GM23338 (cell line): ENCODE measurements at regions not wholly inside any gene's neighbourhood (a gene's known extent, or its start where the extent isn't known, plus 50 kb on each side); places are given as distances from the start of the nearest gene placed in this dataset.

Source experiments
- ATAC-seq: fragments of 200-7000 bp; cut with Tn5 transposase; 3 replicates; pipeline ENCODE4 v1.9.1; 2020
- DNase-seq: peaks from one replicate; pipeline ENCODE4 v3.0.0-alpha.2; 2015; ENCODE audit warnings: low spot score
- H2AFZ ChIP-seq: fragments of 200-600 bp; sonication (generic); 2 replicates; pipeline ENCODE4 v1.8.0; 2016; ENCODE audit warnings: antibody characterized with exemption, mild to moderate bottlenecking, moderate library complexity
- H3F3A ChIP-seq: fragments of 200-600 bp; sonication (generic); replicated peaks from 2 replicates; pipeline ENCODE4 v1.8.0; 2017; ENCODE audit warnings: antibody characterized with exemption, mixed run types, low read depth
- H3K27ac ChIP-seq: fragments of 200-600 bp; sonication (generic); 2 replicates; pipeline ENCODE4 v1.6.1; 2016; ENCODE audit warnings: low read depth
- H3K27me3 ChIP-seq: fragments of 200-600 bp; sonication (generic); 2 replicates; pipeline ENCODE4 v1.8.0; 2016; ENCODE audit warnings: mild to moderate bottlenecking, mixed run types, moderate library complexity; ENCODE audit not compliant: insufficient read depth
- H3K36me3 ChIP-seq: fragments of 200-600 bp; sonication (generic); 2 replicates; pipeline ENCODE4 v1.8.0; 2016; ENCODE audit warnings: mild to moderate bottlenecking; ENCODE audit not compliant: insufficient read depth
- H3K4me1 ChIP-seq: fragments of 200-600 bp; sonication (generic); 2 replicates; pipeline ENCODE4 v1.8.0; 2016; ENCODE audit warnings: mild to moderate bottlenecking, moderate library complexity; ENCODE audit not compliant: insufficient read depth
- H3K4me2 ChIP-seq: fragments of 200-600 bp; sonication (generic); 2 replicates; pipeline ENCODE4 v1.7.1; 2017; ENCODE audit warnings: mixed run types
- H3K4me3 ChIP-seq: fragments of 200-600 bp; sonication (generic); 2 replicates; pipeline ENCODE4 v1.6.1; 2016; ENCODE audit warnings: mixed run types
- H3K79me2 ChIP-seq: fragments of 200-600 bp; sonication (generic); replicated peaks from 2 replicates; pipeline ENCODE4 v1.8.0; 2017; ENCODE audit warnings: mild to moderate bottlenecking; ENCODE audit not compliant: insufficient read depth
- H3K9me2 ChIP-seq: fragments of 200-600 bp; sonication (generic); 2 replicates; pipeline ENCODE4 v1.8.0; 2017; ENCODE audit not compliant: insufficient read depth
- H4K20me1 ChIP-seq: fragments of 200-600 bp; sonication (generic); replicated peaks from 2 replicates; pipeline ENCODE4 v1.8.0; 2017; ENCODE audit warnings: mild to moderate bottlenecking; ENCODE audit not compliant: insufficient read depth
- H3K27ac Mint-ChIP-seq: 2 replicates; pipeline ENCODE4 v1.8.0; 2020; ENCODE audit warnings: inconsistent platforms, mild to moderate bottlenecking, moderate library complexity, mixed read lengths
- H3K27me3 Mint-ChIP-seq: 3 replicates; pipeline ENCODE4 v1.8.0; 2022; ENCODE audit warnings: low read depth, mild to moderate bottlenecking, moderate library complexity, mixed read lengths, inconsistent platforms; ENCODE audit not compliant: insufficient read depth, poor library complexity
- H3K36me3 Mint-ChIP-seq: 3 replicates; pipeline ENCODE4 v1.8.0; 2021; ENCODE audit warnings: low read depth, mild to moderate bottlenecking, inconsistent platforms, moderate library complexity, mixed read lengths
- H3K4me1 Mint-ChIP-seq: 3 replicates; pipeline ENCODE4 v1.8.0; 2020; ENCODE audit warnings: mild to moderate bottlenecking, inconsistent platforms, mixed read lengths
- H3K4me3 Mint-ChIP-seq: 3 replicates; pipeline ENCODE4 v1.8.0; 2021; ENCODE audit warnings: moderate library complexity, mild to moderate bottlenecking, inconsistent platforms, mixed read lengths
- H3K9me3 Mint-ChIP-seq: 3 replicates; pipeline ENCODE4 v1.8.0; 2020; ENCODE audit warnings: moderate library complexity, mild to moderate bottlenecking, inconsistent platforms, mixed read lengths
- CREB1 ChIP-seq: fragments of 250-450 bp; sonication (Bioruptor Pico); IDR thresholded peaks from 2 replicates; pipeline ENCODE4 v1.5.0; 2020; ENCODE audit warnings: low read depth, mild to moderate bottlenecking, moderate library complexity
- CTCF ChIP-seq, 2 experiments: fragments of 200-600 bp in 1 of 2; sonication (generic) in 1 of 2; conservative IDR thresholded peaks; 2 replicates each; pipeline versions ENCODE4 v1.5.1 to v1.6.1; 2016 to 2017; ENCODE audit warnings: antibody characterized with exemption in 2 of 2, low read depth in 2 of 2, mild to moderate bottlenecking in 2 of 2, moderate library complexity in 1 of 2
- ETS1 ChIP-seq: IDR thresholded peaks from 2 replicates; pipeline ENCODE4 v1.6.1; 2016; ENCODE audit warnings: antibody characterized with exemption
- EZH2phosphoT487 ChIP-seq: fragments of 200-600 bp; sonication (generic); IDR thresholded peaks from one replicate; pipeline ENCODE4 v1.8.1; 2018; ENCODE audit warnings: antibody characterized with exemption; ENCODE audit not compliant: unreplicated experiment
- JUNB ChIP-seq: IDR thresholded peaks from one replicate; pipeline ENCODE4 v1.6.1; 2016; ENCODE audit warnings: antibody characterized with exemption; ENCODE audit not compliant: unreplicated experiment
- NANOG ChIP-seq: IDR thresholded peaks from 2 replicates; pipeline ENCODE4 v1.6.1; 2016; ENCODE audit warnings: antibody characterized with exemption, borderline replicate concordance
- REST ChIP-seq: IDR thresholded peaks from one replicate; pipeline ENCODE4 v1.6.1; 2018; ENCODE audit warnings: antibody characterized with exemption; ENCODE audit not compliant: unreplicated experiment
- STAT1 ChIP-seq: IDR thresholded peaks from one replicate; pipeline ENCODE4 v1.6.1; 2016; ENCODE audit warnings: antibody characterized with exemption; ENCODE audit not compliant: unreplicated experiment
- ZNF114 ChIP-seq: fragments of 250-450 bp; sonication (Bioruptor Pico); IDR thresholded peaks from 2 replicates; pipeline ENCODE4 v1.5.0; 2020; ENCODE audit warnings: mild to moderate bottlenecking, moderate library complexity
- ZNF331 ChIP-seq: fragments of 250-450 bp; sonication (Bioruptor Pico); IDR thresholded peaks from 2 replicates; pipeline ENCODE4 v1.5.0; 2020; ENCODE audit warnings: low read depth, mild to moderate bottlenecking, moderate library complexity
- ZNF462 ChIP-seq: fragments of 250-450 bp; sonication (Bioruptor Pico); IDR thresholded peaks from 2 replicates; pipeline ENCODE4 v1.5.0; 2020; ENCODE audit warnings: mild to moderate bottlenecking, moderate library complexity

GRCh38 chr1:221162939-221163338, 283.7 kb downstream of the HLX start (continued):
- no peak for TF ChIP-seq ETS1

- no peak overlapping the region for H3K4me3 Mint-ChIP-seq
- H3K4me1 ChIP-seq = peaks cover 18% of the 10 kb centered on the region
- no peak overlapping the region for H3K4me2 ChIP-seq
- no peaks in the 10 kb centered on the region; the same call in 2 of the 3 replicates for H3K36me3 Mint-ChIP-seq
- no peak overlapping the region for H2AFZ ChIP-seq
- H3K4me1 Mint-ChIP-seq = peaks cover 30% of the 10 kb centered on the region
- DNase-seq = no peak
- no peaks in the 10 kb centered on the region for H3K9me3 Mint-ChIP-seq
- H3K4me3 ChIP-seq = no peak overlapping the region
- H3K27ac Mint-ChIP-seq = no peak overlapping the region
- TF ChIP-seq ETS1 (no peak), ZNF331 (CRISPR knock-in tag) (no peak), ZNF114 (no peak), JUNB (no peak), STAT1 (no peak), NANOG (no peak), ZNF462 (CRISPR knock-in tag) (no peak), REST (no peak), CREB1 (no peak), EZH2phosphoT487 (no peak), CTCF (conservative IDR thresholded peaks at IDR 0.05; ENCODE audit: low read depth in 2 of 2) (no peak)
- no peaks in the 10 kb centered on the region for H3F3A ChIP-seq
- H3K27me3 ChIP-seq = no peaks in the 10 kb centered on the region
- no peaks in the 10 kb centered on the region for H3K36me3 ChIP-seq
- peaks cover 8% of the 10 kb centered on the region; the same call in 1 of the 2 replicates for H3K9me2 ChIP-seq
- no peak for ATAC-seq
- peaks cover 6% of the 10 kb centered on the region for H3K27me3 Mint-ChIP-seq
- no peaks in the 10 kb centered on the region for H4K20me1 ChIP-seq
- no peak overlapping the region for H3K27ac ChIP-seq
- H3K79me2 ChIP-seq = no peaks in the 10 kb centered on the region
These were observed 284.8 kb downstream of the HLX start for GRCh38 chr1:221164029-221164428.
